HG03575 (cell line): ENCODE measurements at regions not wholly inside any gene's neighbourhood (a gene's known extent, or its start where the extent isn't known, plus 50 kb on each side); places are given as distances from the start of the nearest gene placed in this dataset.

Experiments used
- ATAC-seq: cut with Tn5 transposase; IDR thresholded peaks from one replicate; pipeline ENCODE4 v1.9.1; 2021; ENCODE audit not compliant: unreplicated experiment, insufficient number of reproducible peaks, low FRiP score; ENCODE audit errors: extremely low read depth

DNA sequence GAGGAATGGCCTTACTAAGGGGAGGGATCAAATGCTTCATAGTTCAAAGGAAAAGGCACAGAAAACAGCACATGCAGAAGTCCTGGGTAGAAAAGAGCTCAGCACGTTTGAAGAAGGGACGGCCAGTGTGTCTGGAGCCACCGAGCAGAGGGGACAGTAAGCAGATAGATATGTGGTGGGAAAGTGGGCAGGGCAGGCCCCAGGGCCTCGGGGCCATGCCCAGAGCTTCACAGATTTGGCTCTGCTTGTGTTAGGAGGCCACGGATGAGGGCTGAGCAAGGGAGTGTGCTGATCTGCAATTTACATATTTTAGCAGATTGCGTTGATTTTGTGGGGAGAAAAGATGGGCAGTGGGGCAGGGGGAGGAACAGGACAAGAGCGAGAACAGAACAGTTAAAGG, 343.1 kb downstream of the LPIN1 start:
- no peak for ATAC-seq

- no peak for ATAC-seq
Measured at GRCh38 chr2:12090072-12090471, 343.6 kb downstream of the LPIN1 start.

GRCh38 chr2:12090590-12090989, 344.2 kb downstream of the LPIN1 start:
- no peak for ATAC-seq

DNA sequence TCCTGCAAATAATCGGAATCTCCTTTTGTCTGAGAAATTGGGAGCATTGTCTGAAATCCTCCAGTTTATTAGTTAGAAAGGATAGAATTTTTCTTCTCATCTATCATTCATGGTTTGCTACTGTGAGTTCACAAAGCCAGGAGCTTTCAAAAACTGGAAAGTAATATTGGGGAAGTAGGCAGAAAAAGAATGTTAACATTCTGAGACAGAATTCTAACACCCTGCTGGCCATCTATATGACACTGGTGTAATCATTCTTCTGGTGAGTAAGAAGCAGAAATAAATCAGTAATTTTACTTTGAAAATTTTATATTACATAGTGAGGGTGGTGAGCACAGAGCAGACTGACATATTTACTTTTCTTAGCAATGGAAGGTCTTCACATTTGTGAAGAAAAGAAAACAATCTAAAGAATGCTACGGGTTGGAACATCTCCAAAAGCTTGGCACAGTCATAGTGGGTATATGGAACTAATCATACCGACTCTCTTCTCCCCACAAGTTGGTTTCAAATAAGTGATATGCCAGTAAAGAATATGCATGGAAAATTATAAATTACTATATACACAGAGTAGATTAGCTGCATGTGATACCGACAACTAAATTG, 344.9 kb downstream of the LPIN1 start:
- no peak for ATAC-seq

- no peak for ATAC-seq
Measured at GRCh38 chr2:12094134-12094533, 347.7 kb downstream of the LPIN1 start.

- ATAC-seq: no peak
Measured at GRCh38 chr2:12096051-12096787, 349.8 kb downstream of the LPIN1 start.

GRCh38 chr2:12096788-12097449, 350.5 kb downstream of the LPIN1 start:
- no peak for ATAC-seq

GRCh38 chr2:12097859-12098258, 351.4 kb downstream of the LPIN1 start:
- no peak for ATAC-seq

DNA sequence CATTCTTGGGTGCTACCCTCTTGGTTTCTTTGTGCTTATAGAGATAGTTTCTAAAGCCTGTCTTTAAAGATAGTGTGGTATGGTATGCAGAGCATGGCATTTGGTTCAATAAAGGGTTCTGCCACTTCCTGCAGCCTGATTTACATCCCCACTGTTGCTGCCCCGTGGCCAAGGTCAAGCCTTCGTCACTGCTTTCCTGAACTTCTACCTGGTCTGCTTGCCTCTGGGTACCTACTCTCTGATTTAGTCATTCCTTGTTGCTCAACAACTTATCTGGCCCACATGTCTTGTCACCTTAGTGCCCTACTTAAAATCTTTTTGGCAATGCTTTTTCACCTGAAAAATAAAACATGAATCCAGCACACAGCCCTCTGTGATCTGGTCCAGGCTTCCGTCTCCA, 352.9 kb downstream of the LPIN1 start:
- ATAC-seq: no peak

DNA sequence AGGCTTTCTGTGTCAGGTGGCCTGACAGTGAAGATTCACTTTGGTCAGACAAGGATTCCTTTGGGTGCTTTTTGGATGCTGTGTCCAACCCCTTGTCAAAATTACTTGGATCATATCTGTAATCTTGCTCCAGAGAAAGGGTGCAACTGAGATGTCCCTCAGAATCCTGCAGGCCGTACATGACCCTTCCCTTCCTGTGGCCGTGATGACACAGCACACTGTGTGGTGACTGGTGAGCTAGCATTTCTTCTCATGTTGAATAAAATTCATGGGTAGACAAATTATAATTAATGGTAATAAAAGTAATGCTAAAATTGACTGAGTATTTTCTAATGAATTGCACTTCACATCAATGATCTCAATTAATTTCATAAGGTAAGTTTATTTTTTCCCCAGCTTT, 356.2 kb downstream of the LPIN1 start:
- no peak for ATAC-seq

DNA sequence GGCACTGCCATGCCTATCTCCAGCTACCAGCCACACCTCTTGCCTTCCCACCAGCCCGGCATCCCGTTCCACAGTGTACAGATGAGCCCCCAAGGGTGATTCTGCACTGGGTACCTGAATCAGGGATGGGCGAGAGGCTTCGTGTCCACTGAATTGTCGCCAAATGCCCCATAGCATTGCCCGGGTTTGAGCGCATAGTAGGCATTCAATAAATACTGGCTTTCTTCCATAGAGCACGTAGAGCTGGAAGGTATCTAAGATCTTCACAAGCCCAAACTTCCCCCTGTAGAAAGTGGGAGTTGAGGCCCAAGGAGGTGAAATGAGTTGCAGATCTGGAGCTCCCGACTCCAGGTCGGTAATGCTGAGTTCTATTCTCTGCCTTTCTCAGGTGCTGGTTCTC, 358.7 kb downstream of the LPIN1 start:
- no peak for ATAC-seq

- ATAC-seq: no peak
Measured at GRCh38 chr2:12106440-12107080, 360.1 kb downstream of the LPIN1 start.

- ATAC-seq: no peak
Measured at GRCh38 chr2:12107321-12107720, 360.9 kb downstream of the LPIN1 start.

GRCh38 chr2:12107939-12108338, 361.5 kb downstream of the LPIN1 start:
- ATAC-seq: no peak

- no peak for ATAC-seq
Measured at GRCh38 chr2:12109363-12110017, 363.1 kb downstream of the LPIN1 start.

- ATAC-seq: no peak
Measured at GRCh38 chr2:12110074-12110473, 363.6 kb downstream of the LPIN1 start.

- ATAC-seq: no peak
Measured at GRCh38 chr2:12110481-12110880, 364.0 kb downstream of the LPIN1 start.

- no peak for ATAC-seq
Measured at GRCh38 chr2:12113412-12113811, 367.0 kb downstream of the LPIN1 start.

DNA sequence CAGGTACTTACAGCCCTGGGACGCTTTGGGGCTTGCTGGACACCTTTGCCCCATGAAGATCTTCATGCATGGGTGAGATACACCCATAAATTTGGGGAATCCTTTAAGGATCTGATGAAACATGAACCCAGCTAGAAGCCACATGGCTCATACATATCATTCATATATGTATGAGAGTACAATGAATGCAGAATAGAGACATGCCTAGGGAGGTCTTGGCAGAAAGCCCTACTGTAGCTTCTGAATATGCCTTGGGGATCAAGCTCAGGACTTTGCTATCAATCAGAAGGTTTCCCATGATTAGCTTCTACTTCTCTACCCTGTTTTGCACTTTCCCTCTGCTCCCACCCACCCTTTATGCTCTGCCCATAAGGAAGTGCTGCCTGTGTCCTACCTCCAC, 368.4 kb downstream of the LPIN1 start:
- no peak for ATAC-seq
